ENCODE measurements at regions not wholly inside any gene's neighbourhood (a gene's known extent, or its start where the extent isn't known, plus 50 kb on each side); places are given as distances from the start of the nearest gene placed in this dataset.

DNA sequence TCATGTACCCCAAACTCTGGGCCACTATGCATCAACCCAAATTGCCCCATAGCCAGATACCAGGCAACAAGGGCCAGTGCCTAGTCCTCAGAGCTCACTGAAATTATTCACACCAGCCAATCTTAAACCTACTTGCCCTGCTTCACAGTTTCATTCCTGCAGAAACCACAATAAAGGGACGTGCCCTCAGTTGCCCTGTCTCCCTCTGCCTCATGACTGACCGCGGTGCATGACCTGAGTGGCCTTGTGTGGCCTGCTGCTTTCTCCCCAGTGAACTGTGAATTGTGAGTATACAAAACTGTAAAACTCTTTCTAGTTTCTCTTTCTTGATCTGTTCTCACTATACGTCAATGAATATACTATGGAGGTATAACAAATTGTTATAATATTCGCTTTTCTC is 490.9 kb upstream of the MIS18BP1 start:
- H3K27me3 ChIP-seq (ENCODE audit: control insufficient read depth, insufficient read depth, low read length): no peaks in the 10 kb centered on the region
- no peaks in the 10 kb centered on the region for H3K36me3 ChIP-seq (ENCODE audit: control insufficient read depth, insufficient read depth, low read length)
- no peak overlapping the region for H3K9ac ChIP-seq
- H3K4me3 ChIP-seq (ENCODE audit: low read depth, low read length): no peak overlapping the region
- no peak overlapping the region for H3K27ac ChIP-seq
- no peaks in the 10 kb centered on the region for H3K4me1 ChIP-seq
- TF ChIP-seq, protein P1, sequence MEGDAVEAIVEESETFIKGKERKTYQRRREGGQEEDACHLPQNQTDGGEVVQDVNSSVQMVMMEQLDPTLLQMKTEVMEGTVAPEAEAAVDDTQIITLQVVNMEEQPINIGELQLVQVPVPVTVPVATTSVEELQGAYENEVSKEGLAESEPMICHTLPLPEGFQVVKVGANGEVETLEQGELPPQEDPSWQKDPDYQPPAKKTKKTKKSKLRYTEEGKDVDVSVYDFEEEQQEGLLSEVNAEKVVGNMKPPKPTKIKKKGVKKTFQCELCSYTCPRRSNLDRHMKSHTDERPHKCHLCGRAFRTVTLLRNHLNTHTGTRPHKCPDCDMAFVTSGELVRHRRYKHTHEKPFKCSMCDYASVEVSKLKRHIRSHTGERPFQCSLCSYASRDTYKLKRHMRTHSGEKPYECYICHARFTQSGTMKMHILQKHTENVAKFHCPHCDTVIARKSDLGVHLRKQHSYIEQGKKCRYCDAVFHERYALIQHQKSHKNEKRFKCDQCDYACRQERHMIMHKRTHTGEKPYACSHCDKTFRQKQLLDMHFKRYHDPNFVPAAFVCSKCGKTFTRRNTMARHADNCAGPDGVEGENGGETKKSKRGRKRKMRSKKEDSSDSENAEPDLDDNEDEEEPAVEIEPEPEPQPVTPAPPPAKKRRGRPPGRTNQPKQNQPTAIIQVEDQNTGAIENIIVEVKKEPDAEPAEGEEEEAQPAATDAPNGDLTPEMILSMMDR (IDR thresholded peaks at IDR 0.05): no peak
- H3K79me2 ChIP-seq: no peaks in the 10 kb centered on the region
- H3K9me3 ChIP-seq (ENCODE audit: control insufficient read depth, low read length): no peaks in the 10 kb centered on the region
- no peak overlapping the region for H2AFZ ChIP-seq
- H3K4me2 ChIP-seq (ENCODE audit: low read length): no peak overlapping the region

DNA sequence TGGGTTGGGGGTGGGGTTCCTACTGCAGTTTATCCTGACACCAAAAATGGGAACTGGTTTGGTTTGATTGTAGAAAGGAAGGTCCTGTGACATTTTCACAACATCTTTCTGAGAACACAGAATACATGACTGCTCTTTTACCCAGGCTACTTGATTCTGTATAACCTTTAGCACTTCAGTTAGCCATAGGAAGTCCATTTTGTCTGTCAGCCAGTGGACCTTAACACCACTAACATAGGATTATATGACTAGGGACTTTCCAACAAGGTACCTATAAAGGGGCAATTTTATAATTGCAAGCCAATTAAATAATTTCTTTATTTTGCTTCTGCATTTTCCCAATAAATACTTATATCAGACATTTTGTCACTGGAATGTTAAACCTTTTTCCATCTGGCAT is 489.2 kb upstream of the MIS18BP1 start:
- H3K9ac ChIP-seq: no peak overlapping the region
- no peak overlapping the region for H3K27ac ChIP-seq
- H3K27me3 ChIP-seq (ENCODE audit: control insufficient read depth, insufficient read depth, low read length): no peaks in the 10 kb centered on the region
- H3K9me3 ChIP-seq (ENCODE audit: control insufficient read depth, low read length): no peaks in the 10 kb centered on the region
- no peaks in the 10 kb centered on the region for H3K4me1 ChIP-seq
- H3K4me3 ChIP-seq (ENCODE audit: low read depth, low read length): no peak overlapping the region
- H3K4me2 ChIP-seq (ENCODE audit: low read length): no peak overlapping the region
- H2AFZ ChIP-seq: no peak overlapping the region
- H3K79me2 ChIP-seq: no peaks in the 10 kb centered on the region
- TF ChIP-seq, protein P1 (IDR thresholded peaks at IDR 0.05): no peak
- H3K36me3 ChIP-seq (ENCODE audit: control insufficient read depth, insufficient read depth, low read length): no peaks in the 10 kb centered on the region

DNA sequence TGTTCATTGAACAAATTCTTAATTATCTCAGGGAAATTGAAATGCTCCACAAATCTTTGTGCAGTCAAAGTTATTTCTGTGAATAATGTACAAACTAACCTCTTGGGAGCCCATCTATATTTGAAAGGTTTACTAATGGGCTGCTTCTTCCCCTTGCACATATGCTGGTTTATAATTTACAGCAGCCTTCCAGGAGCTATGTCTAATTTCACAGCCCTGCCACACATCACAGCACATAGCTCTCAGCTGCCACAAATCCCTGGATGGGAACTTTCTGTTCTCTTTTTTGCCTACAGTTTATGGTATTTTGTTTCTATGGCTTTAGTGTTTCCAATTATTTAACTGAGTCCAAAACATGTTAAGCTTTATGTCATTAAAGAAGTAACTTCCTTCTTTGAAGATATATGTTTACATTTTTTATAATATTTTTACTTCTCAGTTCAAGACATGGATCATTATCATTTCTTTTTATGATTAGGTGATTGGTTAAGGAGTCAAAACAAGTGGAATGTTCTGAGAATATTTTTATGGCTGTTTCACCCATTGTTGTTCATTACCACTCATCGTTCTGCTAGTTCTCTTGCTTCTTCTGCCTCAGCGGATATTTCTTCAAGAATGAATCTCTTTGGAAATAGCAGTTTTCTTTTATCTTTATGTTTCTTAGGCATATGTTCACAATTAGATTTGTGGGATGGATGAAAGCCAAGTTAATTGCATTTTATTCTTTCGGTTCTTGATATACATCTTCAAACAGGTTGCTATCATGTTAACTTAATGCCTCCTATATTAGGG is 475.6 kb upstream of the MIS18BP1 start:
- TF ChIP-seq, protein P1 (IDR thresholded peaks at IDR 0.05): no peak
- Histone ChIP-seq H3K4me1 (no peaks in the 10 kb centered on the region), H2AFZ (no peak overlapping the region), H3K9me3 (ENCODE audit: control insufficient read depth, low read length) (no peaks in the 10 kb centered on the region), H3K4me3 (ENCODE audit: low read depth, low read length) (no peak overlapping the region), H3K36me3 (ENCODE audit: control insufficient read depth, insufficient read depth, low read length) (no peaks in the 10 kb centered on the region), H3K4me2 (ENCODE audit: low read length) (no peak overlapping the region), H3K27ac (no peak overlapping the region), H3K79me2 (no peaks in the 10 kb centered on the region), H3K27me3 (ENCODE audit: control insufficient read depth, insufficient read depth, low read length) (no peaks in the 10 kb centered on the region), H3K9ac (no peak overlapping the region)

DNA sequence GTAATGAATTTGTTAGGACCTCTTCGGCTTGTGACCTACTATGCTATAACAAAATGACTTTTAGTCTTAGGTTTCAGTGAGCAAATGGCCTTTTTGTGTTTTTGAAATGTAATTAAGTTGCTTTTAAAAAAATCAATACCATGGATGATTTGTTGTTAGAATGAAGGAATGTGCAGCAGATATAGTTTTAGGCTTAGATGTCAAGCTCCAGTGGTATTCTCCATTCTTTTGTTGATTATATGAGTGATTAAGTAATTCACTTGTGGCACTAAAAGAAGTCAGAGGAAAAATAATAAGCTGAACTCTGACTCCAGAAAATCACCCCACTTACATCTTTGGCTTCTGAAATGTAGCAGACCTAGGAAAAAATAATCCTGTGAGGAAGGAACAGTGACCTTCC is 474.1 kb upstream of the MIS18BP1 start:
- no peak overlapping the region for H3K9ac ChIP-seq
- no peaks in the 10 kb centered on the region for H3K9me3 ChIP-seq (ENCODE audit: control insufficient read depth, low read length)
- H3K79me2 ChIP-seq: no peaks in the 10 kb centered on the region
- TF ChIP-seq, protein P1 (IDR thresholded peaks at IDR 0.05): no peak
- no peaks in the 10 kb centered on the region for H3K4me1 ChIP-seq
- H3K4me2 ChIP-seq (ENCODE audit: low read length): no peak overlapping the region
- no peak overlapping the region for H3K4me3 ChIP-seq (ENCODE audit: low read depth, low read length)
- H3K36me3 ChIP-seq (ENCODE audit: control insufficient read depth, insufficient read depth, low read length): no peaks in the 10 kb centered on the region
- no peak overlapping the region for H2AFZ ChIP-seq
- H3K27ac ChIP-seq: no peak overlapping the region
- H3K27me3 ChIP-seq (ENCODE audit: control insufficient read depth, insufficient read depth, low read length): no peaks in the 10 kb centered on the region

DNA sequence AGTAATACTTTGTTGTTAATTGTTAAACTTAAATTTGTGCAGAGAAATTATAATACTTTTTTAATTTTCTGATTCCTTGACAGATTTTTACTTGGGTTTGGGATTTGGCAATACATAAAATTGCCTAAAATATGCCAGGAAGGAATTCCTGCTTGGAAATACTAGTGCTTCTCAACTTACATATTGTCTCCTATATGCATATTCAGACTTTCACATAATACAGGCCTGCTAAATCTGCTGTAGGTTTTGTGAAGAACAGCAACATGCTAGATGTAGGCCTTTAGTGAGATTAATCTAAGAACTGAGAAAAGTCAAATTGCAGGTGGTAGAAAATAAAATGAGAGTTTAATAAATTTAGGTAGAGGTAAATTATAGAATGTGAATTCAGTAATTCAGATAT is 468.5 kb upstream of the MIS18BP1 start:
- Histone ChIP-seq H3K27ac (no peak overlapping the region), H2AFZ (no peak overlapping the region), H3K27me3 (ENCODE audit: control insufficient read depth, insufficient read depth, low read length) (no peaks in the 10 kb centered on the region), H3K4me3 (ENCODE audit: low read depth, low read length) (no peak overlapping the region), H3K79me2 (no peaks in the 10 kb centered on the region), H3K9me3 (ENCODE audit: control insufficient read depth, low read length) (no peaks in the 10 kb centered on the region), H3K4me2 (ENCODE audit: low read length) (no peak overlapping the region), H3K9ac (no peak overlapping the region), H3K4me1 (no peaks in the 10 kb centered on the region), H3K36me3 (ENCODE audit: control insufficient read depth, insufficient read depth, low read length) (no peaks in the 10 kb centered on the region)
- TF ChIP-seq, protein P1 (IDR thresholded peaks at IDR 0.05): no peak
